Gastrocnemius medialis (tissue), 4 donors: ENCODE measurements at regions not wholly inside any gene's neighbourhood (a gene's known extent, or its start where the extent isn't known, plus 50 kb on each side); places are given as distances from the start of the nearest gene placed in this dataset.

Experiments used
- CTCF ChIP-seq, 5 experiments: fragments of 450-650 bp in 3 of 5; fragments of 200-600 bp in 2 of 5; sonication (generic) in 2 of 5; IDR thresholded peaks in 4 of 5; conservative IDR thresholded peaks in 1 of 5; 1 replicate in 4 of 5; 2 replicates in 1 of 5; pipeline ENCODE4 v1.5.1; 2016 to 2019; ENCODE audit warnings: antibody characterized with exemption in 5 of 5, mild to moderate bottlenecking in 3 of 5, moderate library complexity in 3 of 5
- POLR2A ChIP-seq, 2 donors: fragments of 450-650 bp; IDR thresholded peaks; one replicate each; pipeline ENCODE4 v1.6.1; 2017; ENCODE audit warnings: antibody characterized with exemption in 2 of 2, mild to moderate bottlenecking in 2 of 2, moderate library complexity in 2 of 2

GRCh38 chr6:109261811-109262210 lies 120.5 kb downstream of the CD164 start:
- TF ChIP-seq CTCF (IDR thresholded peaks at IDR 0.05 in 4 of 5, conservative IDR thresholded peaks at IDR 0.05 in 1 of 5) (no peak), POLR2A (IDR thresholded peaks at IDR 0.05) (no peak)
